ENCODE measurements at regions not wholly inside any gene's neighbourhood (a gene's known extent, or its start where the extent isn't known, plus 50 kb on each side); places are given as distances from the start of the nearest gene placed in this dataset.
A peak's percentile ranks its signal among the peaks of the same experiment; 100 is the strongest.
"Not testable (repeated sequence)": the region's sequence is repeated elsewhere in the genome, so short reads cannot be mapped to it uniquely, and the experiment has no call there.

GRCh38 chr2:221915926-221916325, 343.8 kb upstream of the EPHA4 start:
- DNase-seq (ENCODE audit: low read depth): no peak

GRCh38 chr2:221914334-221914880, 342.3 kb upstream of the EPHA4 start:
- peak; percentile 32 for DNase-seq (ENCODE audit: low read depth)

- DNase-seq (ENCODE audit: low read depth): no peak
These were observed 339.8 kb upstream of the EPHA4 start for GRCh38 chr2:221911890-221912289.

GRCh38 chr2:221911321-221911720, 339.2 kb upstream of the EPHA4 start:
- DNase-seq (ENCODE audit: low read depth): no peak

- peak; percentile 3 for DNase-seq (ENCODE audit: low read depth)
These were observed 336.4 kb upstream of the EPHA4 start for GRCh38 chr2:221908518-221908917.

- DNase-seq (ENCODE audit: low read depth): no peak
These were observed 325.6 kb upstream of the EPHA4 start for GRCh38 chr2:221897718-221898117.

- peak; percentile 43 for DNase-seq (ENCODE audit: low read depth)
These were observed 324.5 kb upstream of the EPHA4 start for GRCh38 chr2:221896505-221897151.

GRCh38 chr2:221895366-221896121, 323.4 kb upstream of the EPHA4 start:
- DNase-seq (ENCODE audit: low read depth): no peak

GRCh38 chr2:221893501-221893900, 321.4 kb upstream of the EPHA4 start:
- DNase-seq (ENCODE audit: low read depth): no peak

GRCh38 chr2:221892006-221892405, 319.9 kb upstream of the EPHA4 start:
- DNase-seq (ENCODE audit: low read depth): not testable (repeated sequence)

- no peak for DNase-seq (ENCODE audit: low read depth)
These were observed 311.9 kb upstream of the EPHA4 start for GRCh38 chr2:221883976-221884375.

- DNase-seq (ENCODE audit: low read depth): no peak
These were observed 303.9 kb upstream of the EPHA4 start for GRCh38 chr2:221876016-221876415.

- no peak for DNase-seq (ENCODE audit: low read depth)
These were observed 302.3 kb upstream of the EPHA4 start for GRCh38 chr2:221874444-221874843.

GRCh38 chr2:221857719-221858118, 285.6 kb upstream of the EPHA4 start:
- no peak for DNase-seq (ENCODE audit: low read depth)

- DNase-seq (ENCODE audit: low read depth): no peak
These were observed 281.2 kb upstream of the EPHA4 start for GRCh38 chr2:221853297-221853696.

- DNase-seq (ENCODE audit: low read depth): no peak
These were observed 279.5 kb upstream of the EPHA4 start for GRCh38 chr2:221851531-221852045.

GRCh38 chr2:221850076-221850475, 278.0 kb upstream of the EPHA4 start:
- peak; percentile 40 for DNase-seq (ENCODE audit: low read depth)

GRCh38 chr2:221848286-221848685, 276.2 kb upstream of the EPHA4 start:
- no peak for DNase-seq (ENCODE audit: low read depth)

- DNase-seq (ENCODE audit: low read depth): no peak
These were observed 272.9 kb upstream of the EPHA4 start for GRCh38 chr2:221845021-221845365.

- no peak for DNase-seq (ENCODE audit: low read depth)
These were observed 272.3 kb upstream of the EPHA4 start for GRCh38 chr2:221844212-221845020.

GRCh38 chr2:221836095-221836494, 264.0 kb upstream of the EPHA4 start:
- no peak for DNase-seq (ENCODE audit: low read depth)

- no peak for DNase-seq (ENCODE audit: low read depth)
These were observed 261.9 kb upstream of the EPHA4 start for GRCh38 chr2:221833966-221834365.

Data from amniotic epithelial cell (primary cell).